BE2C (cell line): ENCODE measurements at regions not wholly inside any gene's neighbourhood (a gene's known extent, or its start where the extent isn't known, plus 50 kb on each side); places are given as distances from the start of the nearest gene placed in this dataset.

Source experiments
- DNase-seq: peaks from one replicate; pipeline ENCODE4 v3.0.0-alpha.2; 2020
- H3K27me3 ChIP-seq: fragments of 250-450 bp; sonication (Bioruptor Pico); 2 replicates; pipeline ENCODE4 v1.5.1; 2020; ENCODE audit warnings: mild to moderate bottlenecking
- H3K36me3 ChIP-seq: fragments of 250-450 bp; sonication (Bioruptor Pico); 2 replicates; pipeline ENCODE4 v1.5.1; 2020; ENCODE audit warnings: mild to moderate bottlenecking
- H3K4me1 ChIP-seq: fragments of 250-450 bp; sonication (Bioruptor Pico); 2 replicates; pipeline ENCODE4 v1.5.1; 2020
- H3K4me3 ChIP-seq: 2 replicates; pipeline ENCODE4 v1.5.1; 2011; ENCODE audit warnings: low read depth, low read length
- H3K9me3 ChIP-seq: fragments of 250-450 bp; sonication (Bioruptor Pico); 2 replicates; pipeline ENCODE4 v1.5.1; 2020
- CTCF ChIP-seq: IDR thresholded peaks from 2 replicates; pipeline ENCODE4 v1.5.1; 2012; ENCODE audit warnings: mild to moderate bottlenecking, low read depth, low read length

- DNase-seq = no peak
- TF ChIP-seq CTCF = no peak
- Histone ChIP-seq H3K4me1 (no peaks in the 10 kb centered on the region), H3K4me3 (no peak overlapping the region), H3K27me3 (no peaks in the 10 kb centered on the region), H3K36me3 (no peaks in the 10 kb centered on the region), H3K9me3 (no peaks in the 10 kb centered on the region)
Observed at GRCh38 chr14:56972948-56973347, 162.7 kb upstream of the OTX2 start.

GRCh38 chr14:56964895-56965294 is 154.6 kb upstream of the OTX2 start:
- Histone ChIP-seq H3K4me3 (no peak overlapping the region), H3K27me3 (no peaks in the 10 kb centered on the region; the same call in none of the 2 replicates), H3K36me3 (no peaks in the 10 kb centered on the region), H3K4me1 (no peaks in the 10 kb centered on the region), H3K9me3 (no peaks in the 10 kb centered on the region)
- no peak for TF ChIP-seq CTCF
- no peak for DNase-seq

- H3K36me3 ChIP-seq = no peaks in the 10 kb centered on the region
- no peaks in the 10 kb centered on the region for H3K9me3 ChIP-seq
- no peak overlapping the region for H3K4me3 ChIP-seq
- DNase-seq = no peak
- H3K4me1 ChIP-seq = no peaks in the 10 kb centered on the region
- H3K27me3 ChIP-seq = no peaks in the 10 kb centered on the region; the same call in none of the 2 replicates
- no peak for TF ChIP-seq CTCF
Observed at GRCh38 chr14:56963381-56963780, 153.1 kb upstream of the OTX2 start.

- no peak for TF ChIP-seq CTCF
- Histone ChIP-seq H3K4me3 (no peak overlapping the region), H3K9me3 (no peaks in the 10 kb centered on the region), H3K4me1 (no peaks in the 10 kb centered on the region), H3K27me3 (no peaks in the 10 kb centered on the region; the same call in none of the 2 replicates), H3K36me3 (no peaks in the 10 kb centered on the region)
- DNase-seq = no peak
Observed at GRCh38 chr14:56962444-56963080, 152.3 kb upstream of the OTX2 start.

- H3K36me3 ChIP-seq = no peaks in the 10 kb centered on the region
- H3K27me3 ChIP-seq = no peaks in the 10 kb centered on the region; the same call in none of the 2 replicates
Observed at GRCh38 chr14:56959869-56960268, 149.6 kb upstream of the OTX2 start.

More at GRCh38 chr14:56959869-56960268, 149.6 kb upstream of the OTX2 start:
- DNase-seq = no peak
- Histone ChIP-seq H3K4me3 (no peak overlapping the region), H3K9me3 (no peaks in the 10 kb centered on the region), H3K4me1 (no peaks in the 10 kb centered on the region)
- no peak for TF ChIP-seq CTCF
